A673 (cell line): ENCODE measurements at regions not wholly inside any gene's neighbourhood (a gene's known extent, or its start where the extent isn't known, plus 50 kb on each side); places are given as distances from the start of the nearest gene placed in this dataset.

Experiments used
- BruUV-seq: library from RNA; stranded (reverse); fragments of 400-500 nt; replicated peaks from 2 replicates; lab custom pipeline; 2021; lab: Mats Ljungman, UMichigan
- CTCF ChIA-PET: fragments of 300-600 bp; sonication (Branson Sonifier 250); formaldehyde crosslinking; loops from one replicate; lab custom pipeline; 2022; ENCODE audit warnings: antibody characterized with exemption; lab: Charles Lee
- POLR2A ChIA-PET: fragments of 300-600 bp; sonication (Branson Sonifier 250); formaldehyde crosslinking; loops from one replicate; lab custom pipeline; 2022; ENCODE audit warnings: antibody characterized with exemption; ENCODE audit not compliant: low non-redundant PET; lab: Charles Lee
- DNase-seq: peaks from one replicate; pipeline ENCODE4 v3.0.0-alpha.2; 2015; ENCODE audit warnings: low spot score
- H3K27ac ChIP-seq: fragments of 200-600 bp; sonication (generic); 2 replicates; pipeline ENCODE4 v1.5.1; 2016; ENCODE audit warnings: mixed run types, low read depth, mild to moderate bottlenecking, mixed read lengths, antibody characterized with exemption, low read length; ENCODE audit not compliant: poor library complexity, severe bottlenecking
- H3K27me3 ChIP-seq: fragments of 200-600 bp; sonication (generic); replicated peaks from 2 replicates; pipeline ENCODE4 v1.6.1; 2017; ENCODE audit warnings: mixed run types, low read depth, mild to moderate bottlenecking, mixed read lengths, antibody characterized with exemption, low read length; ENCODE audit not compliant: insufficient read depth, poor library complexity
- H3K36me3 ChIP-seq: fragments of 200-600 bp; sonication (generic); 2 replicates; pipeline ENCODE4 v1.6.1; 2016; ENCODE audit warnings: mixed run types, mild to moderate bottlenecking, mixed read lengths, antibody characterized with exemption, low read length; ENCODE audit not compliant: insufficient read depth, poor library complexity, severe bottlenecking
- H3K4me1 ChIP-seq: fragments of 200-600 bp; sonication (generic); 2 replicates; pipeline ENCODE4 v1.6.1; 2017; ENCODE audit warnings: mixed run types, mild to moderate bottlenecking, mixed read lengths, antibody characterized with exemption, low read length; ENCODE audit not compliant: insufficient read depth, poor library complexity, severe bottlenecking
- H3K4me3 ChIP-seq: fragments of 200-600 bp; sonication (generic); 2 replicates; pipeline ENCODE4 v1.5.1; 2016; ENCODE audit warnings: low read depth, mixed run types, mild to moderate bottlenecking, mixed read lengths, low read length; ENCODE audit not compliant: poor library complexity, severe bottlenecking
- H3K9me3 ChIP-seq: fragments of 200-600 bp; sonication (generic); 2 replicates; pipeline ENCODE4 v1.6.1; 2016; ENCODE audit warnings: mixed run types, low read depth, mild to moderate bottlenecking, mixed read lengths, antibody characterized with exemption, low read length; ENCODE audit not compliant: poor library complexity, severe bottlenecking
- CTCF ChIP-seq: fragments of 300-800, 200-600 bp; sonication (generic); conservative IDR thresholded peaks from 2 replicates; pipeline ENCODE4 v1.5.1; 2017; ENCODE audit warnings: low read depth, mild to moderate bottlenecking, antibody characterized with exemption, low read length, moderate library complexity, mixed read lengths
- EZH2 ChIP-seq: fragments of 200-600 bp; sonication (generic); IDR thresholded peaks from 2 replicates; pipeline ENCODE4 v1.6.1; 2017; ENCODE audit warnings: borderline replicate concordance, low read depth, mild to moderate bottlenecking, mixed read lengths, antibody characterized with exemption, low read length; ENCODE audit not compliant: poor library complexity, severe bottlenecking
- intact Hi-C: fragments of 100-400 bp; cut with micrococcal nuclease; formaldehyde crosslinking; loops from one replicate; pipeline ENCODE4 v1.10.0; 2022; ENCODE audit not compliant: unreplicated experiment

- Histone ChIP-seq H3K4me3 (no peak overlapping the region), H3K9me3 (no peaks in the 10 kb centered on the region), H3K36me3 (no peaks in the 10 kb centered on the region), H3K27ac (no peak overlapping the region), H3K27me3 (no peaks in the 10 kb centered on the region), H3K4me1 (no peaks in the 10 kb centered on the region)
- intact Hi-C loops = no loop called here
- no peak for DNase-seq
- ChIA-PET CTCF (no interaction called here), POLR2A (no interaction called here)
- TF ChIP-seq CTCF = no peak
- TF ChIP-seq EZH2 = no peak
- no TSS peak for BruUV-seq
Measured at GRCh38 chr1:221921936-221922335, 180.0 kb upstream of the DUSP10 start.

- no TSS peak for BruUV-seq
- H3K4me1 ChIP-seq = no peaks in the 10 kb centered on the region
- no peaks in the 10 kb centered on the region for H3K9me3 ChIP-seq
- H3K27ac ChIP-seq = no peak overlapping the region
- POLR2A ChIA-PET = no interaction called here
- H3K36me3 ChIP-seq = no peaks in the 10 kb centered on the region
- no peak overlapping the region for H3K4me3 ChIP-seq
- DNase-seq = no peak
- intact Hi-C loops = no loop called here
- CTCF ChIA-PET = no interaction called here
- TF ChIP-seq EZH2 (no peak), CTCF (no peak)
- no peaks in the 10 kb centered on the region for H3K27me3 ChIP-seq
Measured at GRCh38 chr1:221919743-221920142, 177.9 kb upstream of the DUSP10 start.

GRCh38 chr1:221919341-221919740 is 177.5 kb upstream of the DUSP10 start:
- DNase-seq = no peak
- Histone ChIP-seq H3K36me3 (no peaks in the 10 kb centered on the region), H3K4me3 (no peak overlapping the region), H3K9me3 (no peaks in the 10 kb centered on the region), H3K27me3 (no peaks in the 10 kb centered on the region), H3K4me1 (no peaks in the 10 kb centered on the region), H3K27ac (no peak overlapping the region)
- no peak for TF ChIP-seq EZH2
- no peak for TF ChIP-seq CTCF
- BruUV-seq = no TSS peak
- ChIA-PET CTCF (no interaction called here), POLR2A (no interaction called here)
- intact Hi-C loops = no loop called here
